ENCODE measurements at regions not wholly inside any gene's neighbourhood (a gene's known extent, or its start where the extent isn't known, plus 50 kb on each side); places are given as distances from the start of the nearest gene placed in this dataset.

- DNase-seq (ENCODE audit: low spot score in 2 of 2): no peak
- Histone ChIP-seq H3K4me1 (no peaks in the 10 kb centered on the region), H3K36me3 (no peaks in the 10 kb centered on the region), H3K4me3 (no peak overlapping the region), H3K27me3 (no peaks in the 10 kb centered on the region), H3K27ac (no peak overlapping the region), H3K9me3 (no peaks in the 10 kb centered on the region)
- TF ChIP-seq CTCF (IDR thresholded peaks at IDR 0.05): no peak
- intact Hi-C loops (cut with DNase I): no loop called here
Measured at GRCh38 chr11:116478669-116479668, 293.8 kb downstream of the BUD13 start.

- Histone ChIP-seq H3K27me3 (no peaks in the 10 kb centered on the region), H3K36me3 (no peaks in the 10 kb centered on the region), H3K9me3 (no peaks in the 10 kb centered on the region), H3K4me1 (no peaks in the 10 kb centered on the region), H3K4me3 (no peak overlapping the region), H3K27ac (no peak overlapping the region)
- TF ChIP-seq CTCF (IDR thresholded peaks at IDR 0.05): no peak
- intact Hi-C loops (cut with DNase I): no loop called here
- DNase-seq (ENCODE audit: low spot score in 2 of 2): no peak
Measured at GRCh38 chr11:116478205-116478604, 294.6 kb downstream of the BUD13 start.

GRCh38 chr11:116473790-116474346, 298.9 kb downstream of the BUD13 start:
- H3K27ac ChIP-seq: no peak overlapping the region
- H3K4me1 ChIP-seq: no peaks in the 10 kb centered on the region
- H3K4me3 ChIP-seq: no peak overlapping the region
- DNase-seq (ENCODE audit: low spot score in 2 of 2): no peak
- no peaks in the 10 kb centered on the region for H3K27me3 ChIP-seq
- H3K9me3 ChIP-seq: no peaks in the 10 kb centered on the region
- TF ChIP-seq CTCF (IDR thresholded peaks at IDR 0.05): no peak
- H3K36me3 ChIP-seq: no peaks in the 10 kb centered on the region
- intact Hi-C loops (cut with DNase I): no loop called here

GRCh38 chr11:116473206-116473769, 299.5 kb downstream of the BUD13 start:
- no peak for TF ChIP-seq CTCF (IDR thresholded peaks at IDR 0.05)
- intact Hi-C loops (cut with DNase I): no loop called here
- Histone ChIP-seq H3K27me3 (no peaks in the 10 kb centered on the region), H3K4me3 (no peak overlapping the region), H3K9me3 (no peaks in the 10 kb centered on the region), H3K27ac (no peak overlapping the region), H3K4me1 (no peaks in the 10 kb centered on the region), H3K36me3 (no peaks in the 10 kb centered on the region)
- no peak for DNase-seq (ENCODE audit: low spot score in 2 of 2)

GRCh38 chr11:116472651-116473050, 300.1 kb downstream of the BUD13 start:
- H3K4me3 ChIP-seq: no peak overlapping the region
- H3K36me3 ChIP-seq: no peaks in the 10 kb centered on the region
- TF ChIP-seq CTCF (IDR thresholded peaks at IDR 0.05): no peak
- H3K4me1 ChIP-seq: no peaks in the 10 kb centered on the region
- H3K9me3 ChIP-seq: no peaks in the 10 kb centered on the region
- no peak overlapping the region for H3K27ac ChIP-seq
- DNase-seq (ENCODE audit: low spot score in 2 of 2): no peak
- intact Hi-C loops (cut with DNase I): no loop called here
- no peaks in the 10 kb centered on the region for H3K27me3 ChIP-seq
